Osteoblast (primary cell): ENCODE measurements at regions not wholly inside any gene's neighbourhood (a gene's known extent, or its start where the extent isn't known, plus 50 kb on each side); places are given as distances from the start of the nearest gene placed in this dataset.

ENCODE experiments used
- DNase-seq: peaks from one replicate; pipeline ENCODE4 v3.0.0; 2011; ENCODE audit warnings: low spot score, mixed read lengths; ENCODE audit not compliant: insufficient read length; ENCODE audit errors: missing footprints
- H2AFZ ChIP-seq: 2 replicates; pipeline ENCODE4 v1.6.0; 2011; ENCODE audit warnings: mild to moderate bottlenecking, low read length
- H3K27ac ChIP-seq: 2 replicates; pipeline ENCODE4 v1.5.1; 2011; ENCODE audit warnings: mild to moderate bottlenecking, low read depth, low read length, moderate library complexity
- H3K27me3 ChIP-seq: 2 replicates; pipeline ENCODE4 v1.6.0; 2012; ENCODE audit warnings: mild to moderate bottlenecking, control low read depth, inconsistent platforms, low read length, moderate library complexity; ENCODE audit not compliant: insufficient read depth
- H3K36me3 ChIP-seq: 2 replicates; pipeline ENCODE4 v1.5.1; 2011; ENCODE audit warnings: mild to moderate bottlenecking, low read length, control low read depth, moderate library complexity; ENCODE audit not compliant: insufficient read depth
- H3K4me1 ChIP-seq: 2 replicates; pipeline ENCODE4 v1.5.1; 2011; ENCODE audit warnings: mild to moderate bottlenecking, low read length, control low read depth, moderate library complexity; ENCODE audit not compliant: insufficient read depth
- H3K4me2 ChIP-seq: 2 replicates; pipeline ENCODE4 v1.6.0; 2011; ENCODE audit warnings: mild to moderate bottlenecking, low read length; ENCODE audit not compliant: insufficient read depth
- H3K4me3 ChIP-seq: fragments of 200-600 bp; sonication (generic); 3 replicates; pipeline ENCODE4 v1.5.1; 2012; ENCODE audit warnings: mild to moderate bottlenecking, low read length, inconsistent platforms; ENCODE audit not compliant: insufficient read depth
- H3K79me2 ChIP-seq: 2 replicates; pipeline ENCODE4 v1.6.0; 2012; ENCODE audit warnings: mild to moderate bottlenecking, low read length, control low read depth, inconsistent platforms; ENCODE audit not compliant: insufficient read depth
- H3K9me3 ChIP-seq: 2 replicates; pipeline ENCODE4 v1.5.1; 2011; ENCODE audit warnings: low read depth, low read length, control low read depth
- H4K20me1 ChIP-seq: 2 replicates; pipeline ENCODE4 v1.6.0; 2012; ENCODE audit warnings: mild to moderate bottlenecking, low read length, control low read depth; ENCODE audit not compliant: insufficient read depth
- CTCF ChIP-seq: IDR thresholded peaks from 2 replicates; pipeline ENCODE4 v1.5.1; 2011; ENCODE audit warnings: mild to moderate bottlenecking, low read depth, low read length, moderate library complexity; ENCODE audit errors: extremely low read depth

- no peaks in the 10 kb centered on the region for H3K36me3 ChIP-seq
- H2AFZ ChIP-seq: no peak overlapping the region
- TF ChIP-seq CTCF: no peak
- no peak overlapping the region for H3K4me2 ChIP-seq
- DNase-seq: no peak
- no peaks in the 10 kb centered on the region for H3K9me3 ChIP-seq
- no peak overlapping the region for H3K4me3 ChIP-seq
- H3K27me3 ChIP-seq: no peaks in the 10 kb centered on the region
- no peaks in the 10 kb centered on the region for H3K79me2 ChIP-seq
- no peaks in the 10 kb centered on the region for H4K20me1 ChIP-seq
- no peak overlapping the region for H3K27ac ChIP-seq
- no peaks in the 10 kb centered on the region for H3K4me1 ChIP-seq
These were observed 489.3 kb upstream of the CDH2 start for GRCh38 chr18:28666216-28666615.

- no peak for TF ChIP-seq CTCF
- H3K27me3 ChIP-seq: no peaks in the 10 kb centered on the region
- H3K4me1 ChIP-seq: no peaks in the 10 kb centered on the region
- no peaks in the 10 kb centered on the region for H3K36me3 ChIP-seq
- no peak overlapping the region for H3K4me3 ChIP-seq
- no peak overlapping the region for H2AFZ ChIP-seq
- no peaks in the 10 kb centered on the region for H4K20me1 ChIP-seq
- no peaks in the 10 kb centered on the region for H3K9me3 ChIP-seq
- H3K4me2 ChIP-seq: no peak overlapping the region
- DNase-seq: peak; percentile 67
- H3K79me2 ChIP-seq: no peaks in the 10 kb centered on the region
- H3K27ac ChIP-seq: no peak overlapping the region
These were observed 481.0 kb upstream of the CDH2 start for GRCh38 chr18:28657961-28658360.

GRCh38 chr18:28652654-28653053, 475.7 kb upstream of the CDH2 start:
- no peak overlapping the region for H3K4me3 ChIP-seq
- no peaks in the 10 kb centered on the region for H3K4me1 ChIP-seq
- no peaks in the 10 kb centered on the region for H3K27me3 ChIP-seq
- no peaks in the 10 kb centered on the region for H3K79me2 ChIP-seq
- no peak for DNase-seq
- no peaks in the 10 kb centered on the region for H4K20me1 ChIP-seq
- no peak overlapping the region for H3K27ac ChIP-seq
- no peak for TF ChIP-seq CTCF
- H3K36me3 ChIP-seq: no peaks in the 10 kb centered on the region
- H2AFZ ChIP-seq: no peak overlapping the region
- no peaks in the 10 kb centered on the region for H3K9me3 ChIP-seq
- H3K4me2 ChIP-seq: no peak overlapping the region

- H3K27ac ChIP-seq: no peak overlapping the region
- H3K79me2 ChIP-seq: no peaks in the 10 kb centered on the region
- no peak for TF ChIP-seq CTCF
- DNase-seq: no peak
- no peak overlapping the region for H3K4me3 ChIP-seq
- no peaks in the 10 kb centered on the region for H4K20me1 ChIP-seq
- no peaks in the 10 kb centered on the region for H3K36me3 ChIP-seq
- H3K4me2 ChIP-seq: no peak overlapping the region
- H2AFZ ChIP-seq: no peak overlapping the region
- no peaks in the 10 kb centered on the region for H3K4me1 ChIP-seq
- no peaks in the 10 kb centered on the region for H3K27me3 ChIP-seq
- H3K9me3 ChIP-seq: no peaks in the 10 kb centered on the region
These were observed 474.4 kb upstream of the CDH2 start for GRCh38 chr18:28651298-28651697.
